ENCODE measurements at regions not wholly inside any gene's neighbourhood (a gene's known extent, or its start where the extent isn't known, plus 50 kb on each side); places are given as distances from the start of the nearest gene placed in this dataset.

DNA sequence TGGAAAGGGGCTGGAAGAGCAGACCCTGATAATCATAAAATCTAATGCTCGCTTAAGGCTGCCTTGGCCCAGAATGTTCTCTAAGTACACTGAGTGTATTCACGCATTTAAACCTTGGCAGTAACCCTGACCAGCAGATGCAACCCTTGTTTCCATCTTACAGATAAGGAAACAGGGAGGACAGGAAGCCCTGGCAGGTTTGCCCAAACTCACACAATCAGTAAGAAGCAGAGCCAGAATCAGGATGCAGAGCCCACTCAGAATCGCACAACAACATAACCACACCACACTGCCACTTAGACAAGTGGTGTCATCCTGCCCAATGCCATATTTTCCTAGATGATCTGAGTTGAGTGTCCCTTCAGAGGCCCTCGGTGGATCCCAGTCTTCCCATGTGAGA, 214.5 kb upstream of the HES1 start:
- TF ChIP-seq, protein P1, sequence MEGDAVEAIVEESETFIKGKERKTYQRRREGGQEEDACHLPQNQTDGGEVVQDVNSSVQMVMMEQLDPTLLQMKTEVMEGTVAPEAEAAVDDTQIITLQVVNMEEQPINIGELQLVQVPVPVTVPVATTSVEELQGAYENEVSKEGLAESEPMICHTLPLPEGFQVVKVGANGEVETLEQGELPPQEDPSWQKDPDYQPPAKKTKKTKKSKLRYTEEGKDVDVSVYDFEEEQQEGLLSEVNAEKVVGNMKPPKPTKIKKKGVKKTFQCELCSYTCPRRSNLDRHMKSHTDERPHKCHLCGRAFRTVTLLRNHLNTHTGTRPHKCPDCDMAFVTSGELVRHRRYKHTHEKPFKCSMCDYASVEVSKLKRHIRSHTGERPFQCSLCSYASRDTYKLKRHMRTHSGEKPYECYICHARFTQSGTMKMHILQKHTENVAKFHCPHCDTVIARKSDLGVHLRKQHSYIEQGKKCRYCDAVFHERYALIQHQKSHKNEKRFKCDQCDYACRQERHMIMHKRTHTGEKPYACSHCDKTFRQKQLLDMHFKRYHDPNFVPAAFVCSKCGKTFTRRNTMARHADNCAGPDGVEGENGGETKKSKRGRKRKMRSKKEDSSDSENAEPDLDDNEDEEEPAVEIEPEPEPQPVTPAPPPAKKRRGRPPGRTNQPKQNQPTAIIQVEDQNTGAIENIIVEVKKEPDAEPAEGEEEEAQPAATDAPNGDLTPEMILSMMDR (IDR thresholded peaks at IDR 0.05) = no peak
- TF ChIP-seq POLR2A (IDR thresholded peaks at IDR 0.05) = no peak
